ENCODE measurements at regions not wholly inside any gene's neighbourhood (a gene's known extent, or its start where the extent isn't known, plus 50 kb on each side); places are given as distances from the start of the nearest gene placed in this dataset.

DNA sequence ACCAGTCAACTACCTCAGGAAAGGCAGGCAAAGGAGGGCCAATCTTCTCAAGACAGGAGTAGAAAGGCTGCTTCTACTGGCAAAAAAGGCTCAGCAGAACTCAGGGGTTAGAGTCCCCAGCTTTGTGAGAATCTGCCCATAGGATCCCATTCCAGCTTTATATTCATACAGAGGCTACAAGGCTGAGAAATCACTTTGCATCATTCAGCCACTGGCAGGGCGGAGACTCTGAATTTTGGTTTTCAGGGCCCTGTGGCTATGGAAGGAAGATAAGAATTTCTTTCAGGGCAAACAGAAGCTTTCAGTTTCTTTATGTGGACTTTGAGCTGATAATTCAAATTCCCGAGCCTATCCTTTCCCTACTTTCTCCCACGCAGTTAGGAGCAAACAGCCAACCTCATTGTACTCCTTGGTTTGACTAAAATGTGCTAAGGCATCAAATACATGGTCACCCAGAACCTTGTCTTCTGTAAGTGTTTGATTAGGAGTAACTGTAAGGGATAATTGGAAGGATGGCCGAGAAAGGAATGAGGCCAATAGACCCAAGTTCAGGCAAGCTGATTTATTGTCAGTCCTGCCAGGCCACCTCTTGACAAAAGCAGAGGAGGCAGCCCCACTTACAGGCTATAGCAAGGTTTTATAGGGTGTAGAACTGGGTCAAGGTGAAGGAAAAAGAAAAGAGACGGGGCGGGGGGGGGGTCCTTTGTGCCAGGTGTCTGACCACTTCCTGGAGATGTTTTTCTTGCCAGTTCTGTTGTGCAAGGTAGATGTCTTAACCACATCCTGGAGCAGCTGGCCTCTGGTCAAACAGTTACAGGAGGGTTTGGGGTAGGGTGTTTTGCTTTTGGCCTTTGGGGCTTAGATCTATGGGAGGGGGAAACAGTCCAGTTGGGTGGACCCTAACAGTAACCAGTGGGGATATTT, 165.3 kb upstream of the PPP1R2C start:
- TF ChIP-seq, protein P1, sequence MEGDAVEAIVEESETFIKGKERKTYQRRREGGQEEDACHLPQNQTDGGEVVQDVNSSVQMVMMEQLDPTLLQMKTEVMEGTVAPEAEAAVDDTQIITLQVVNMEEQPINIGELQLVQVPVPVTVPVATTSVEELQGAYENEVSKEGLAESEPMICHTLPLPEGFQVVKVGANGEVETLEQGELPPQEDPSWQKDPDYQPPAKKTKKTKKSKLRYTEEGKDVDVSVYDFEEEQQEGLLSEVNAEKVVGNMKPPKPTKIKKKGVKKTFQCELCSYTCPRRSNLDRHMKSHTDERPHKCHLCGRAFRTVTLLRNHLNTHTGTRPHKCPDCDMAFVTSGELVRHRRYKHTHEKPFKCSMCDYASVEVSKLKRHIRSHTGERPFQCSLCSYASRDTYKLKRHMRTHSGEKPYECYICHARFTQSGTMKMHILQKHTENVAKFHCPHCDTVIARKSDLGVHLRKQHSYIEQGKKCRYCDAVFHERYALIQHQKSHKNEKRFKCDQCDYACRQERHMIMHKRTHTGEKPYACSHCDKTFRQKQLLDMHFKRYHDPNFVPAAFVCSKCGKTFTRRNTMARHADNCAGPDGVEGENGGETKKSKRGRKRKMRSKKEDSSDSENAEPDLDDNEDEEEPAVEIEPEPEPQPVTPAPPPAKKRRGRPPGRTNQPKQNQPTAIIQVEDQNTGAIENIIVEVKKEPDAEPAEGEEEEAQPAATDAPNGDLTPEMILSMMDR (IDR thresholded peaks at IDR 0.05; ENCODE audit: low read depth, low read length), result no peak
- no peak for DNase-seq (ENCODE audit: low read depth, low spot score)
- in situ Hi-C loops (cut with HindIII; ENCODE audit: low sequenced_read_pairs), result no loop called here
- H3K4me3 ChIP-seq (ENCODE audit: low read depth, low read length), result no peak overlapping the region

- in situ Hi-C loops (cut with HindIII; ENCODE audit: low sequenced_read_pairs), result no loop called here
- no peak overlapping the region for H3K4me3 ChIP-seq (ENCODE audit: low read depth, low read length)
- TF ChIP-seq, protein P1 (IDR thresholded peaks at IDR 0.05; ENCODE audit: low read depth, low read length), result no peak
- no peak for DNase-seq (ENCODE audit: low read depth, low spot score)
These were observed 166.5 kb upstream of the PPP1R2C start for GRCh38 chrX:42944381-42944998.

- H3K4me3 ChIP-seq (ENCODE audit: low read depth, low read length), result no peak overlapping the region
- TF ChIP-seq, protein P1 (IDR thresholded peaks at IDR 0.05; ENCODE audit: low read depth, low read length), result no peak
- in situ Hi-C loops (cut with HindIII; ENCODE audit: low sequenced_read_pairs), result no loop called here
- no peak for DNase-seq (ENCODE audit: low read depth, low spot score)
These were observed 168.7 kb upstream of the PPP1R2C start for GRCh38 chrX:42946544-42947194.

- H3K4me3 ChIP-seq (ENCODE audit: low read depth, low read length), result no peak overlapping the region
- TF ChIP-seq, protein P1 (IDR thresholded peaks at IDR 0.05; ENCODE audit: low read depth, low read length), result no peak
- DNase-seq (ENCODE audit: low read depth, low spot score), result no peak
- in situ Hi-C loops (cut with HindIII; ENCODE audit: low sequenced_read_pairs), result no loop called here
These were observed 171.0 kb upstream of the PPP1R2C start for GRCh38 chrX:42948723-42949657.

DNA sequence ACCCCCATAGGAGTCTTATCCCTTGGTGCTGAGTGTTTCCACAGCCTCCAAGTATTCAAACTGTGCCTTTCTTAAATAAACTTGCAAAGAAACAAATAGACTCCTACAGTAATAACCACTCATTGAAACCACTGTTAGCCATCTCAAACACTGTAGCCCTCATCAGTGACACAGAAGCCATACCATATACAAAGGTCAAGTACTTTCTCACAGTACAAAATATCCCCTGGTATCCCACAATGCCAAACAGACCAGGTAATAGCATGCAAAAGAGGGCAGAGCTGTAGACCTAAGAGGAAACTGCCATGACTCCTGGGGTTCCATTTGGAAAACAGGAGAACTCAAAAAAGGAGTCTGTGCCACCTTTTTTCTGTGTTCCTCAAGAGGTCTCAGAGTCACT, 173.8 kb upstream of the PPP1R2C start:
- H3K4me3 ChIP-seq (ENCODE audit: low read depth, low read length), result no peak overlapping the region
- TF ChIP-seq, protein P1 (IDR thresholded peaks at IDR 0.05; ENCODE audit: low read depth, low read length), result no peak
- in situ Hi-C loops (cut with HindIII; ENCODE audit: low sequenced_read_pairs), result no loop called here
- DNase-seq (ENCODE audit: low read depth, low spot score), result no peak

- no peak for DNase-seq (ENCODE audit: low read depth, low spot score)
- no peak overlapping the region for H3K4me3 ChIP-seq (ENCODE audit: low read depth, low read length)
- TF ChIP-seq, protein P1 (IDR thresholded peaks at IDR 0.05; ENCODE audit: low read depth, low read length), result no peak
- in situ Hi-C loops (cut with HindIII; ENCODE audit: low sequenced_read_pairs), result no loop called here
These were observed 174.7 kb upstream of the PPP1R2C start for GRCh38 chrX:42952621-42953020.
